GM19395 (cell line): ENCODE measurements at regions not wholly inside any gene's neighbourhood (a gene's known extent, or its start where the extent isn't known, plus 50 kb on each side); places are given as distances from the start of the nearest gene placed in this dataset.

Source experiments
- ATAC-seq: cut with Tn5 transposase; IDR thresholded peaks from one replicate; pipeline ENCODE4 v1.9.1; 2021; ENCODE audit warnings: mild to moderate bottlenecking, moderate library complexity; ENCODE audit not compliant: unreplicated experiment

GRCh38 chr5:169356811-169357210 lies 55.9 kb upstream of the SLIT3 start:
- ATAC-seq = no peak

- ATAC-seq = no peak
These were observed 55.2 kb upstream of the SLIT3 start for GRCh38 chr5:169356181-169356580.

- no peak for ATAC-seq
These were observed 54.0 kb upstream of the SLIT3 start for GRCh38 chr5:169354921-169355320.

DNA sequence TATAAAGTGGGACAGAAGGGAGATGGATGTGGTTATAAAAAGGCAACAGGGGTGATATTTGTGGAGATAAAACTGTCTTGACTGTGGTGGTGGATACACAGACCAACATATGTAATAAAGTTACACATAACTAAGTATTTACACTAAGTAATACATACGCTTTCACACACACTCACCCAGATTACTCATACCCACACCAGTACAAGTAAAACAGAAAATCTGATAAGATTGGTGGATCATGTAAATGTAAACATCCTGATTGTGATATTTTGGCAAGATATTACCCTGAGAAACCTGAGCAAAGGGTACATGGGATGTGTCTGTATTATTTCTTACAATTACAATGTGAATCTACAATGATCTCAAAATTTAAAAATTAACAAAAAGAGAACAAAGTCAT lies 53.3 kb upstream of the SLIT3 start:
- no peak for ATAC-seq

GRCh38 chr5:169352901-169353300 lies 52.0 kb upstream of the SLIT3 start:
- ATAC-seq = no peak

DNA sequence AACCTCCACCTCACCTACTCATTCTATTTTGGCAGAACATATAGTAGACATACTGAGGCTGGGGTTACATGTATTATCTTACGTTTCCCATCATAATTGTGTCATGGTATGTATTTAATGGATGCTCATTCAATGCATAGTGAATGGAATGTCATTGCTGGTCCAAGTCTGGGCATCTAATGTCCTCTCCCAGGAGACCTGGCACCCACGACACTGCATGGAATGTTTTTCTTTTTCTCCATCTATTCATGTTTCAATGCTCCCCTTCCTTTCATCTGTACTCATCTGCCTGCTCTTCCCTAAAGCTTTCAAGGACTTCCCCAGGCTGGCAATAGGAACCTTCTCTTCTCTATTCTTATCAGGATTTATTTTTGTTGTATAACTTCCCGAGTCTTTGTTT lies 50.8 kb upstream of the SLIT3 start:
- ATAC-seq = no peak

GRCh38 chr5:169350759-169351240 lies 49.9 kb upstream of the SLIT3 start:
- no peak for ATAC-seq
